Astrocyte of the cerebellum (primary cell): ENCODE measurements at regions not wholly inside any gene's neighbourhood (a gene's known extent, or its start where the extent isn't known, plus 50 kb on each side); places are given as distances from the start of the nearest gene placed in this dataset.

Source experiments
- DNase-seq: peaks from one replicate; pipeline ENCODE4 v3.0.0-alpha.2; 2011; ENCODE audit warnings: low read depth
- H3K4me3 ChIP-seq: 2 replicates; pipeline ENCODE4 v1.5.1; 2011; ENCODE audit warnings: mild to moderate bottlenecking, low read depth, low read length, moderate library complexity
- CTCF ChIP-seq: IDR thresholded peaks from 2 replicates; pipeline ENCODE4 v1.5.1; 2012; ENCODE audit warnings: low read length, low read depth, moderate library complexity, mild to moderate bottlenecking; ENCODE audit errors: missing control alignments
- in situ Hi-C: cut with HindIII; loops from 2 replicates; pipeline ENCODE4 v1.10.0; 2017; ENCODE audit warnings: low sequenced_read_pairs

GRCh38 chr4:110945600-110945999 is 322.7 kb upstream of the PITX2 start:
- DNase-seq = no peak
- no peak for TF ChIP-seq CTCF
- in situ Hi-C loops = no loop called here
- no peak overlapping the region for H3K4me3 ChIP-seq

GRCh38 chr4:110949542-110949941 is 326.7 kb upstream of the PITX2 start:
- no peak for TF ChIP-seq CTCF
- H3K4me3 ChIP-seq = no peak overlapping the region
- DNase-seq = no peak
- in situ Hi-C loops = no loop called here

- no peak overlapping the region for H3K4me3 ChIP-seq
- in situ Hi-C loops = loop anchor here (25.0 kb wide), 1 partner anchor 313 kb away; no protein-coding TSS in a partner anchor
- no peak for DNase-seq
- no peak for TF ChIP-seq CTCF
Measured at GRCh38 chr4:110950731-110951130, 327.9 kb upstream of the PITX2 start.

- DNase-seq = no peak
- TF ChIP-seq CTCF = no peak
- no peak overlapping the region for H3K4me3 ChIP-seq
- in situ Hi-C loops = loop anchor here (25.0 kb wide), 1 partner anchor 316 kb away; no protein-coding TSS in a partner anchor
Measured at GRCh38 chr4:110953191-110953590, 330.3 kb upstream of the PITX2 start.

- H3K4me3 ChIP-seq = no peak overlapping the region
- TF ChIP-seq CTCF = no peak
- in situ Hi-C loops = loop anchor here (25.0 kb wide), 1 partner anchor 317 kb away; no protein-coding TSS in a partner anchor
- DNase-seq = no peak
Measured at GRCh38 chr4:110953898-110954297, 331.0 kb upstream of the PITX2 start.

- in situ Hi-C loops = loop anchor here (25.0 kb wide), 1 partner anchor 318 kb away; no protein-coding TSS in a partner anchor
- no peak for TF ChIP-seq CTCF
- no peak overlapping the region for H3K4me3 ChIP-seq
- no peak for DNase-seq
Measured at GRCh38 chr4:110955748-110956147, 332.9 kb upstream of the PITX2 start.
